ENCODE measurements at regions not wholly inside any gene's neighbourhood (a gene's known extent, or its start where the extent isn't known, plus 50 kb on each side); places are given as distances from the start of the nearest gene placed in this dataset.

DNA sequence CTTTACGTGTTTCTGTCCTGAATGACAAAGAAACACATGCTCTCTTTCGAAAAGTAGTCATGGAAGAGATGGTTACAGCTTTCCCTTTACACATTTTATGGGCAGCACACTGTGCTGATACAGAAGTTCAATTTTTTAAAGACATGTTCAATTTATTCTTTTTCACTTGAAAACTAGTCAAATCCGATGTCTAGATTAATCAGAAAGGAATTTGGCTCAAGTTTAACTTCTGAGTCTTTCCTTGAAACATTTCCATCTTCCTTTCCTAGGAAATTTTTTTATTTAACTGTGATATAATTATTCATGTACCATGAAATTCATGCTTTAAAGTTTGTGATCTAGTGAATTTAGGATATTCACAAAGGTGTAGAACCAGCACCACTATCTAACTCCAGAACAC lies 360.1 kb downstream of the TNS3 start:
- DNase-seq = no peak

DNA sequence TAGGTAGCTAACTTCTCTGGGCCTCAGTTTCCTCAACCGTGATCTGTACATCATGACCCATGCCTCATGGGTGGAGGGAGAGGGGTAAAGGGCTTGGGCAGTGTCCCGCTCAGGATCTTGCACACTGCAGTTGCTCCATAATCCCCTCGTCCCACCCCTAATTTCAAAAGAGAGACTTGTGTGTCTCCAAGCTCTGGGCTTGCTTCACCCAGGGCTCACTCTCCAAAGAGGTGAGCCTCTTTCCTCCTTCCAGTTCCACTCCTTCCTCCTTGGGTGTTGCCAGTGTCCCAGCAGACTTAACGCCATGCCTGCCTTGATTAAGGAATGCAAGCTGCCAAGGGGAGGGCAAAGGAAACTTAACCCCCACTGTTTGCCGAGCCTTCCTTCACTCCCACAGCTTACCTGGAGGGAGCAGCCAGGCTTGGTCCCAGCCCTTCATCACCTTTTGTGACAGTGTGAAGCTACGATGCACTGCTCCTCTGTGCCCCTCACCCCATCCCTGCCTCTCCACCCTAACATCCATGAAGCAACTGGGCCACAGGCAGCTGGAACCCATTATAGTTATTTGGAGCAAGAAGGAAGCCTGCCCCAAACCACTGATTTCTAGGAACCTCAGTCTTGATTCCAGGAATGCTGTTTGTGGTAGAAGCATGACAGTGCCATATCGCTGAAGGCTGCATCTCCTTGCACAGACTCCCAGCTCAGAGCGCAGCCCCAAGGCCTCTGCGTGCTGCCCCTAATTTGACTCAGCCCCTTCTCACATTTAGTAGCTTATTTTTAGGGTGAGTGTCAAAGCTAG lies 363.3 kb downstream of the TNS3 start:
- DNase-seq = no peak

DNA sequence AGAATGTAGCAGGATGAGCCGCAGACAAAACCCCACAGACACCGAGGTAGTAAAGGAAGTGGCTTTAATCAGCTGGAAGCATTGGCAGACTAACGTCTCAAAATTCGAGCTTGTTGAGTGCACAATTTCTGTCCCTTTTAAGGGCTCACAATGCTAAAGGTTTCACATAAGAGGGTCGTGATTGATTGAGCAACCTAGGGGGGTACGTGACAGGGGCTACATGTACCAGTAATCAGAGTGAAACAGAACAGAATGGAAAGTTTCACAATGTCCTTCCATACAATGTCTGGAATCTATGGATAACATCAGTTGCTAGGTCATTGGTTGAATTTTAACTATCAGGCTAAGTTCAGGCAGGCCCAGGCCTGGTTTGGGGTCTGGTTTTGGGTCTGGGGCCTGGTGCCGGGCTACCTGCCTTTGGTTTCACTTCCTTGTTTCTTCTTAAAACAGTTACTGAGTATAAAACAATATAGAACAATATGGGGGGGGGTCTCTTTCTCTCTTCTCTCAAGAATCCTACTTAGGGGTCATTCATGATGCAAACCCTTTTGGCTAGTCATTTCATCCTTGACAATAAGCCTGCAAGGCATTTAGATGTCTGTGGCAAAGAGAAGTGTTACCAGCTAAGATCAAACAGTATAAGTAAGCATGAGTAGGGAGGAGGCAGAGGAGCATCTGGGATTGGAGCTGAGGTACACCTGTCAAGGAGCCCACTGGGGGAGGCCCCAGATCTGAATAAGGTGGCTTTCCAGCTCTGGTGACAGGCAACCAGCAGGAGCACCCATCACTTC lies 364.1 kb downstream of the TNS3 start:
- DNase-seq = no peak

DNA sequence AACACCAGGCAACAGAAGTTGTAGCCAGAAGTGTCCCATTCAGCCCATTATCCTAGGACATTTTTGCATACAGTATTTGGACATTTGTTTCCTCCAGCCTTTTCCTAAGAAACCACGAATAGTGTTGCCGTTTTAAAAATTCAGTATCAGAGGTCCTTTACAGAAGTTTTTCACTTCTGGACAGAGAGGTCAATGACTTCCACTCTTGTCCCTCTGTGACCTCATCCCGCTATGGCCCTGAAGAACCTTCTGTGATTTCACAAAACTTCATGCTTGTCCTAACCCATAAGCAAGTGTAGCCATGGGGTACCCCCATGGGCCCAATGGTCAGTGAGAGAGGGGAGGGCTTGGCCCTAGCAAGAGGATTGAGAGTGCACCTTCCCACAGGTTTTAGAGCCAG lies 364.8 kb downstream of the TNS3 start:
- DNase-seq = no peak

DNA sequence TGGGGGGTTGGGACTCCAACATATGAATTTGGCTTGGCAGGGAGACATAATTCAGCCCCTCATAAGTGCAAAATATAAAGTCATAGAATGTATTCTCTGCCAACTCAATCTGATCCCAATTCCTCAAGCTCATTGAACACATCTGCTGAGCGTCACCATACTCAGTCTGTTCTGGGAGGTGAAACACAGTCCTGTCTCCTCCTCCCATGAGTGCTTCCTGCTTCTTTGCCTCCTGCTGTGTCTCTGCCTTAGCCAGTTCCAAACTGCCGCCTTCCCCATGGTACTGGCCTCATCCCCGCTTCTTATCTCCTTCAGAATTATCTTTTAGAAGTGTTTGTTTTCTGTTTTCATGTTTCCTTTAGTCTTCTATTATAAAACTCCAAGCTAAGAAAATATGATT lies 365.5 kb downstream of the TNS3 start:
- DNase-seq = no peak

DNA sequence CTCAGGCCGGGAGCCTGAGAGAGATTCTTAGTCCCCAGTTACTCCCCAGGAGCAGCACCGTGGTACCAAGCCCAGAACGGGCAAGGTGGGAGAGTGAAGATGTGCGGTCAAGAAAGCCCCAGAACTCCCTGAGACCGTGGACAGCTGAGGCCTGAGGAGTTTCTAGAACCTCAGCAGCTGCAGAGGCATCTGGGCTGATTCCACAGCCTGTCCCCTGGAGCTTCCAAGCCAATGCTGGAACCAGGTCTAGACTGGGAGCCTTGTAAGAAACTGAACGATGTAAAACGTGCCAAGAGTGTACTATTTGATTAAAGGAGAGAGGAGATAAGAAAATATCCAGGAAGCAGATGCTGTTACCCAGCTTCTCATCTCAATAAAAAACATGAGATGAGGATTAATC lies 366.3 kb downstream of the TNS3 start:
- DNase-seq = no peak

DNA sequence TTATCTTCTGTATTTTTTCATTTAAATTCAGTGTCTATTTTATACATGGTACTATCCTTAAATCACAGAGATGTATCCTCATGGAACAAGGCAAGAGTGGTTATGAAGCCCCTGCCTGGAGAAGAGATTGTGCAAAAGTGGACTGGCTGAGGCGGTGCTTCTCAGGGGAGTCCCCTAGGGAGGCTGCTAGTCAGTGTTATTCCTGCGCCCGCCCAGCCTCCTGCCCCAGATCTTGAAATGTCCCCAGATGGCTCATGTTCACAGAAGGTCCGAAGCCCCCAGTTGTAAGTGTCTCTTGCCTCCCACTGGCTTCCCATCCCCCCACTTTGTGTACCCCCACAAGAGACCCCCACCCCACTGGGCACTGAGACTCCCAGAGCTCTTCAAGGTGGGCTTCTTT lies 366.9 kb downstream of the TNS3 start:
- DNase-seq = no peak

DNA sequence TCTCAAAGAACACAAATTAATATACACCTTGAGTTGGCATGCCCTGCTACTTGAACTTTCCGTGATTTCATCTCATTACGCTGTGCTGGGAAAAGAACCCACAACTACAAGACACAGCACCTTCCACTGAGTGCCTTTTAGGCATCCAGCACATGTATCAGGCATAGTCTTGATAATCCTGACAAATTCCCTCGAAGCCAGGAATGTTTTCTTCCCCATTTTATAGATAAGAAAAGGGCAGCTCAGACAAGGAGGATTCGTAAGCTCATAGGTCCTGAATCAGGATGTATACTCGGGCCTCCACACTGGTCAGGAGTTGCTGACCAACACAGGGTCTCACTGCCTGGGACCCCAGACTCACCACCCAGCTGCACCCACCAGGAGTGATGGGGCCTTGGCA lies 368.6 kb downstream of the TNS3 start:
- DNase-seq = no peak

DNA sequence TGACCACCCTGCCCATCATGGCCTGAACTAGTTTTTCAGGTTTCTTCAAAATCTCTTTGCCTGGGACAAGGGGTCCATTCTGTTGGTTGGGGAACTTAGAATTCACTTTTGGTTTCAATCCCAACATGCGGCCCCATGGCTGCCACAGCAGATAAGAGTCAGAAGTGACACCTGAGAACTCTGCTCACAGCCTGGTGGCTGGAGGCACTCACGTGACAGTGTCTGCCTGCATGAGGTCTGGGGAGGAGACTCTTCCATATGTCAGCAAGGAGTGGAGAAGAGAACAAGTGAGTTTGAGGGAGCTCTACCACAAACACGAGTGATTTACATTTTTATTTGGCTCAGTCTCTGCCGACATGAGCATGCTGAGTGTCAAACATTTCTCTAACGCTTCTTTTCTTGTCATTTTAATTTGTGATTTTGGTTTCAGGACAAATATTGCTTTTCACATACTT lies 370.4 kb downstream of the TNS3 start:
- DNase-seq = no peak

DNA sequence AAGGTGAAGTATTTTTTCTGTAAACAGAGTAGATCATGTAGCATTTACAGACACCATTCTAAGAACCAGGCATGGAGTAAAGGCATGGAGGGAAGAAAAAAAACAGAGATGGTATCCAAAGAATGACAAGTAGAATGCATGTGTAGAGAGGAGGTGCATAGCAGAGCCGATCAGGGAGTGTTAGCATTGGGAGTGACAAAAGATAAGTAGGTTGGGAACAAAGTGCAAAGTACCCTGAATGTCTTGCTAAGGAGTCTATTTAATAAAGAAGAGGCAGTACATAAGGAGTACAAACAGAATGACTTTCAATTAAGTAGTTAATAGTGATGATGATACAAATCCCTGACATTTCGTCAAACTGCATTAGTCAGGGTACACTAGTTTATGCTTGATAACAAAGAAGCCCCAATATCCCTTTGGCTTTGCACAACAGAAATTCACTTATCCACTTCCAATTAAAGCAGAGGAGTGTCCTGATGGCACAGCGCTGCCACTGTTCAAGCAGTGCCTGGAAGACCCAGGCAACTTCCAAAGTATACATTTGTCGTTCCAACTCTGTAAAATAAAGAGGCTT lies 371.5 kb downstream of the TNS3 start:
- DNase-seq = no peak

DNA sequence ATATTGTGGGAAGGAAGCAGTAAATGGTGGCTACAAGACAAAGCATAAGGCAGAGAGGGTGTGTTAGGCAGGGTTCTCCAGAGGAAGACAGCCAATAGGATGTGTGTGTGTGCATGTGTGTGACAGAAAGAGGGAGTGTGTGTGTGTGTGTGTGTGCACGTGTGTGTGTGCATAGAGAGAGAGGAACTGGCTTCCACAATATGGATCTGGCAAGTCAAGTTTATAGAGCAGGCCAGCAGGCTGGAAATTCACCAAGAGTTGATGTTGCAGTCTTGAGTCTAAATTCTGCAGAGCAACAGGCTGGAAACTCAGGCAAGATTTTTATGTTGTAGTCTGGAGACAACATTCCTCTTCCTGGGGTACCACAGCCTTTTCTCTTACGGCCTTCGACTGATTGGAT lies 374.0 kb downstream of the TNS3 start:
- no peak for DNase-seq

DNA sequence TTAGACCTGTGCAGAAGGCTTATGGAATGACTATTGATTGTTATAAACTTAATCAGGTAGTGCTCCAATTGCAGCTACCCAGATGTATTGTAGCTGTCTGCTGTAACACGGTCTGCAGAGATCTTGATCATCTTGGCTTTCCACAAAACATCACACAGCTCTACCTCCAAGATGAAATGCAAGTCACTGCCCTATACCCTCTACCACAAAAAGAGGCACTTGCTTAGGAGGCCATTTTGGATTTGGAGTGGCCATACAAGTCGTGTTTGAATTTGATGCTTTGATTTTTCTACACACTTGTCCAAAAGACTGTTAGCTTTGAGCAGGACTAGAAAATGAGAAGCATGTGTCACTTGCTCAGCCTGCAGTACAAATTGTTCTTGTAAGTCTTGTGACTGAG lies 377.2 kb downstream of the TNS3 start:
- no peak for DNase-seq

DNA sequence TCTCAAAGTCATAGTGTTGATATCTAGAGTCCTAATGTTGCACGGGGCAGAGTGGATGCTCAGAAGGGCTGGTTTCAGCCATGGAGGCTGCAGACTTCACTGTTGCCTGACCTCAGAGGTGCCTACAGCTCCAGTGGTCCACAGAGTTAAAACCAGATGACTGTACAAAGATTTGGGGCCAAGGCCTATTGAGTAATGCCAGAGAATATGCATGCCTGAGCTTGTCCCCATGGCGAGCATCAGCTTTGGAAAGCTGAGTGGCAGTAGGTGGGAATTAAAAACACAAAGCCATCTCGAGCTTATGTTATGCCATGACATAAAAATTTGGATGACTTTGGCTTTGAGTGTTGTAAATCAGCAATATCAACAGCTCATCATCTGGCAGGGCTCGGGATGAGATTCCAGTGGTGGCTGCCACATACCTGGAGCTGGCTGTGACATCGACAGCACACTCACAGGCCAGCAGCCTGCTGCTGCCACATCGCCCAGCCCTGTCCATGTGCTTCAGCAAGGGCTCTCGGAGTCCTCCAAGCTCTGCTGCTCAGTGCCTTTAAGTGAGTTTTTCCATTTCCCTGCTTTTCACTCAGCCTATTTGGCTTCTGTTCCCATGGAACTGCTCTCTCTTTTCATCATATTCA lies 379.6 kb downstream of the TNS3 start:
- DNase-seq = no peak

DNA sequence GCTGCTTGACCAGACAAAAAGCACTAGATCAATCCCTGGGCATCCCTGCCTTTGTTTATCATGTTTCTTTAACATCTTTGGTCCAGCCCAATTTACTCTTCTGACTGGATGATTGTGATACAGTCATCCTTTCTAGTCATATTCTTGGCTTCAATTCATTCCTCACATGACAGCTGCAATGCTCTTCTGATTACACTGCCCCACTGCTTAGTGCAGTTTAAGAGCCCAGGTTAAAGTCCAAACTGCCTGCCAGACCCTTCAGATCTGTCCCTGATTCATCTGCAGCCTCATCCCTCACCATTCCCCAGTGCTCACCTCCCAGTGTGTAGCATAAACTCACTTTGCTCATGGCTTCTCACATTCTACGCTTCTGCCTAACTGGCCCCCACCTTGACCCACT lies 383.8 kb downstream of the TNS3 start:
- no peak for DNase-seq

DNA sequence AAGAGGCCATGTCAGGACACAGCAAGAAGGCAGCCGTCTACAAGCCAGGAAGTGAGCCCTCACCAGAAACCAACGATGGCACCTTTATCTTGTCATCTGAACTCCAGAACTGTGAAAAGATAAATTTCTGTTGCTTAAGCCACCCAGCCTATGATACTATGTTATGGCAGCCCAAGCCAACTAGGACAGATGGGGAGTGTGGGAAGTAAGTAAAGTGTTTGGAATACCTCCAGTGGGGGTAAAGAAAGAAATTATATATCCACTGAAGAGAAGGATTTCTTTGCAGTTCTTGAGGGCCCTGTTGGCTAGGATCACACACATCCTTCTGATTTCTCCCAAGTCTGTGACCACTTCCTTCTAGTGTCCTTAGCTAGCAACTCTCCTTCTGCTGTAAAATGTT lies 384.4 kb downstream of the TNS3 start:
- no peak for DNase-seq

DNA sequence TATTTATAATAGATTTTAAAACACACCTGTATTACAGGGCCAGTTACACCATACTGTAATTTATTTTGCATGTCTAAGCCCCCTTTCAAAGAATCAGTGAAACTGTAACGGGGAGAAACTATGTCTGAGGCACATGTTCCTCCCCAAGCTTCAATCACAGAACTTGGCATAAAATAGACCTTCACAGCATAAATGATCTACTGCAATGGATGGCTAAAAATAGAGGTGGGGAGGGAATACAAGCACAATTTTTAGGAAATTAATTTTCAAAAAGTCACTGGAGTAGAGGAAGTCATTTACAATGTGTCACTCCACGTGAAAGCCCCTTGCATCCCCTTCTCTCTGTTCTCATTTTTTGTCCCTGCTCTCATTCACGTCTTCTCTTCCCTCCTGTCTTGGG lies 385.2 kb downstream of the TNS3 start:
- no peak for DNase-seq

DNA sequence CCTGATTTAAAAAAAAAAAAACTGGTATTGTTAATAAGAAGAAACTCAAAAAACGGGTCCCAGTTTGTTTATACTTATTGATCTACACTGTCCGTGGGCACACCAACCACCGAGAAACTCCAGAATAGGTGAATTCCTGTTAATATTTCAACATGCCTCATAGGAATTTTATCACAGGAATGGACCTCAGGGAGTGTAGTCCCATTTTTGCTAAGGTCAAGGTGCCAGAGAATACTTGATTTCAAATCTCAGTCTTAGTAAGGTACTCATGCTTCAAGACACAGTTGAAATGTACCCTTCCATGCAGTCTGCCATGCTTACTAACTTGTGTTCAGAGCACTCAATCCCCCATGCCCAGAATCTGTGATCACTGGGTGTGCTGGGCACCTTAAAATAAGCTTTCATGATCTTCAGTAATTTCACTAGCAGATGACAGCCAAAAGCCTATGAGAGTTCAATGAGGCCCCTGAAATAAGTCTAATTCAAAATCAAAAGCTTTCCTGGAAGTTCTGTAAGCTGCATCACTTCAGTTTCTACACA lies 385.7 kb downstream of the TNS3 start:
- no peak for DNase-seq

DNA sequence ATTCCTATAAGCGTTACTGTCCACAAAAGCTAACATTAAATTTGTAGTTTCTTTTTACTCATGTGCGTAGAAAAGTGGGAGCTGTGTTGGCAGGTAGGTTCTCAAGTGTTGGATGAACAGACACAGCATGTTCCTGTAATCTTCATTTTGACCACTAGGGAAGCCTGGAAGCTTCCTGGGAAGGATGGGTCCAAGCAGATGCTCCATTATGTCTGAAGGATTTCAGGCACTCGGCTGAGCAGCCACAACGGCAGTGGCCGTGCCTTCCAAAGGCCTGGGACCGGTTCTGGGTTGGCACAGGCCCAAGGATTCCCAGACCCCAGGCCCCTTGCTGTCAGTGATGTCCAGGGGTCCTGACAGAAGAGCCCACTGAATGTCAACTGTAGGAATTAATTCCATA lies 386.3 kb downstream of the TNS3 start:
- no peak for DNase-seq

DNA sequence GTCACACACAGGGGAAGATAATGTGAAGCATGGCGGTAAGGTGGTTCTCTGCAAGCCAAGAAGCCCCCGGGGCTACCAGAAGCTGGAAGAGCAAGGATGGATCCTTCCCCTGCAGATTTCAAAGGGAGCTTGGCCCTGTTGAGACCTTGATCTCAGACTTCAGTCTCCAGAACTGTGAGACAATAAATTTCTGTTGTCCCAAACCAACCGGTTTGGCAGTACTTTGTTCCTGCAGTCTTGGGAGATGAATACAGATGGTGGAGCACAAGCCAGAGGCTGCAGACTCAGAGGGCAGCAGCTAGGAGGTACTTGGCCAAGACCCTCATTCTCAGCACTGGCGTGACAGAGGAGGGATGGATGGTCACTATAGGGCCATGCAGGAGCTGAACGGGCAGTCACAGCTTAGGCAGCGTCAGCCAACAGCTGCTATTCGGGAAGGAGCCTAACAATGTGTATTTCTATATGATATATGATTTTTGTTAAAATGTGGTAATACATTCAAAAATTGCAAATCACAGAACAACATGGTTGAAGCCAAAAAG lies 387.3 kb downstream of the TNS3 start:
- DNase-seq = no peak

DNA sequence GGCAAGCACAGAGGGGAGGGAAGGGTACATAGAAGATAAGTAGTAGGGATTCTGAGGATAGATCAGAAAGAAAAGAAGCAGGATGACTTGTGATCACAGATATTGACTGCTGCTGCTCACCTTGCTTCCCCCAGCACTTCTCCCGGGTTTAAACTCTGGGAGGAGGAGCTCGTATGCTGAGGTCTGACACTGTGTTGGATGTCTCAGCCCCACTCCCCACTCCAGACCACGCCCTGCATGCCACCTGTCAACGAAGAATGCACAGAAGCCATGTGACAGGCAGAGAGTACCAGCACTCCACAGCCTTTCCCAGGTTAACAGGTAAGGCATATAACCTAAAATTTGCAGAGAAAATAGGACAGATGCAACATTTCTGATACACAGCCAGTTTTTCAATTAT lies 388.9 kb downstream of the TNS3 start:
- DNase-seq = no peak

DNA sequence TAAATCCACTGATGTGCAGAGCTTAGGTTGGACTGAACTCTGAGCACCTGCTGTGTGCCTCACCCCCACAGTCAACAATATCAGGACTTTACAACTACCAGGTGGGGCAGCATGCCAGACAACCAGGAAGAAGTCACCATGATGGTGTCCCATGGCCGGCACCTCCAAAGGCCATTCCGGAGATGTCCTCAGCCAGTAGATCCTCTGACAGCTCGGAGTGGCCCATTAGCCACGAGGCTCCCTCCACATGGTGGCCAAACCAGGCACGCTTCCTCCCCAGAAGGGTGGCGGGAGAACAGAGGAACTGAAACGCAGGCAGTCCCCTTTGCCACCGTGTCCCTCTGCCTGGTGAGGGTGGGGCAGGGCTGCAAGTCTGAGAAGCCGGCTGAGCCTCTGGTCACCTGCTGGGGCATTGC lies 390.0 kb downstream of the TNS3 start:
- DNase-seq = no peak

DNA sequence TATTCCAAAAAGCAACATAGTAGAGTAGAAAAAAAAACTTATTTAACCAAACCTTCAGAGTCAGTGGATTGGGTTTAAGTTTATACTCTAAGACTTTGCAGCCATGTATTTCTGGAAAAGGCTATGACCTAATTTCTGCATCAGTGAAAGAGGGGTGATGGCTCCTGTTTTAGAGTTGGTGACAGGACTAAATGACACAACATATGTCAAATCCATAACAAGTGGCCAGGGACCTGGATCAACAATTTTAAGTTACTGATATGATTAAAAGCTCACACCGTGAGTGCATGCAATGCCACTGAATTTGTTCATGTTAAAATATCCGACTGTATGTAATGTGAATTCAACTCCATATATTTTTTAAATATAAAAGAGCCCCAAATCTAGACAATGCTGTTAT lies 390.6 kb downstream of the TNS3 start:
- DNase-seq = no peak

DNA sequence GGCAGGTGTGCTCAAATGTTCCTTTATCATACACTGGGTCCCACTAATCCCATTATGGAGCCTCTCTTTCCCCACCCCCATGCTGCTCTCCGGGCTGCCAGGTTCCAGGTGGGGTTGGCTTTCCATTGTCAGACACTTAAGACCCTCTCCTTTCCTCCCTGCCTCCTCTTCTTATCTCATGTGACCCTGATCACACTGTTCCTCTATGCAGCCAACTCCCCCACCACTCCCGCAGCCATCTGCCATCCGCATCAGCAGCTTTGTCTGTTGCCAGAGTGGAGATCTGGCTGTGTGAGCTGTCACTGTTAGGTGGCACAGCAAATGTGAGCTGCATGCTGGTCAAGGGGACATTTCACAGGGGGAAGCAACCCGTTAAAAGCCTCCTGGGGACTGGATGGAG lies 391.4 kb downstream of the TNS3 start:
- no peak for DNase-seq
